Endothelial cell of umbilical vein (primary cell): ENCODE measurements at regions not wholly inside any gene's neighbourhood (a gene's known extent, or its start where the extent isn't known, plus 50 kb on each side); places are given as distances from the start of the nearest gene placed in this dataset.

Experiments used
- BruUV-seq: library from RNA; stranded (reverse); fragments of 400-500 nt; replicated peaks from 2 replicates; lab custom pipeline; 2021; lab: Mats Ljungman, UMichigan
- CTCF ChIA-PET: fragments of 300-600, 350-600 bp; sonication (Branson Sonifier 250); formaldehyde crosslinking; loops from one replicate; lab custom pipeline; 2021; ENCODE audit warnings: antibody characterized with exemption, inconsistent platforms; lab: Charles Lee
- POLR2A ChIA-PET: fragments of 300-600, 350-600 bp; sonication (Branson Sonifier 250); formaldehyde crosslinking; loops from one replicate; lab custom pipeline; 2021; ENCODE audit warnings: antibody characterized with exemption, inconsistent platforms; lab: Charles Lee
- DNase-seq: peaks from one replicate; pipeline ENCODE4 v3.0.0-alpha.2; 2011; ENCODE audit warnings: low read depth, low spot score
- FAIRE-seq: peaks from 2 replicates; lab custom pipeline; 2011; peaks lifted over from hg19 to GRCh38; lab: Jason Lieb, UNC
- H2AFZ ChIP-seq: 2 replicates; pipeline ENCODE4 v1.6.0; 2012; ENCODE audit warnings: low read depth, low read length, control low read depth, inconsistent platforms
- H3K27ac ChIP-seq: 2 replicates; pipeline ENCODE4 v1.5.1; 2011; ENCODE audit warnings: low read depth, mild to moderate bottlenecking, control low read depth, low read length, moderate library complexity; ENCODE audit not compliant: insufficient read depth
- H3K27me3 ChIP-seq, 2 experiments: 2 replicates each; pipeline versions ENCODE4 v1.6.0 to v1.6.1; 2011; ENCODE audit warnings: low read length in 2 of 2, mixed read lengths in 1 of 2; ENCODE audit not compliant: control insufficient read depth in 2 of 2, insufficient read depth in 2 of 2
- H3K36me3 ChIP-seq, 2 experiments: 2 replicates in 1 of 2; 3 replicates in 1 of 2; pipeline ENCODE4 v1.5.1; 2011; ENCODE audit warnings: low read length in 2 of 2, mild to moderate bottlenecking in 1 of 2, moderate library complexity in 1 of 2; ENCODE audit not compliant: control insufficient read depth in 2 of 2, insufficient read depth in 2 of 2; ENCODE audit errors: extremely low read depth in 1 of 2
- H3K4me1 ChIP-seq: 3 replicates; pipeline ENCODE4 v1.5.1; 2011; ENCODE audit warnings: mild to moderate bottlenecking, low read length; ENCODE audit not compliant: control insufficient read depth, insufficient read depth; ENCODE audit errors: extremely low read depth
- H3K4me2 ChIP-seq: 2 replicates; pipeline ENCODE4 v1.6.1; 2011; ENCODE audit warnings: low read length, control low read depth, mixed read lengths; ENCODE audit not compliant: insufficient read depth
- H3K4me3 ChIP-seq, 3 experiments: fragments of 200-600 bp in 1 of 3; sonication (generic), shearing (Covaris generic) in 1 of 3; replicated peaks in 1 of 3; 2 replicates each; pipeline ENCODE4 v1.5.1; 2011 to 2016; ENCODE audit warnings: control low read depth in 3 of 3, low read length in 3 of 3, mild to moderate bottlenecking in 2 of 3, inconsistent platforms in 1 of 3, low read depth in 1 of 3, moderate library complexity in 1 of 3; ENCODE audit not compliant: insufficient read depth in 1 of 3
- H3K79me2 ChIP-seq: 2 replicates; pipeline ENCODE4 v1.6.0; 2012; ENCODE audit warnings: low read length, inconsistent platforms; ENCODE audit not compliant: control insufficient read depth, insufficient read depth
- H3K9ac ChIP-seq: replicated peaks from 2 replicates; pipeline ENCODE3; 2011; ENCODE audit warnings: low read length, control low read depth; ENCODE audit not compliant: insufficient read depth; ENCODE audit errors: extremely low read depth
- H3K9me1 ChIP-seq: replicated peaks from 3 replicates; pipeline ENCODE4 v1.6.0; 2011; ENCODE audit warnings: mild to moderate bottlenecking, low read length; ENCODE audit not compliant: control insufficient read depth, insufficient read depth; ENCODE audit errors: extremely low read depth
- H3K9me3 ChIP-seq: replicated peaks from 2 replicates; pipeline ENCODE4 v1.5.1; 2012; ENCODE audit warnings: low read length, inconsistent platforms; ENCODE audit not compliant: control insufficient read depth, insufficient read depth
- H4K20me1 ChIP-seq: replicated peaks from 2 replicates; pipeline ENCODE3; 2011; ENCODE audit warnings: mild to moderate bottlenecking, low read length; ENCODE audit not compliant: control insufficient read depth, insufficient read depth; ENCODE audit errors: extremely low read depth
- CTCF ChIP-seq, 2 donors: IDR thresholded peaks; 1 replicate in 1 of 2; 2 replicates in 1 of 2; pipeline ENCODE4 v1.5.1; 2011; ENCODE audit warnings: low read length in 2 of 2, mild to moderate bottlenecking in 2 of 2, moderate library complexity in 2 of 2, control low read depth in 1 of 2, inconsistent platforms in 1 of 2, low read depth in 1 of 2; ENCODE audit not compliant: insufficient read depth in 1 of 2; ENCODE audit errors: extremely low read depth in 1 of 2
- EZH2 ChIP-seq: IDR thresholded peaks from 2 replicates; pipeline ENCODE4 v1.6.1; 2012; ENCODE audit warnings: borderline replicate concordance, low read depth, mild to moderate bottlenecking, moderate library complexity, low read length, inconsistent platforms; ENCODE audit not compliant: severe bottlenecking
- FOS ChIP-seq: IDR thresholded peaks from 2 replicates; pipeline ENCODE4 v1.6.1; 2011; ENCODE audit warnings: mild to moderate bottlenecking, low read length, moderate library complexity, borderline replicate concordance; ENCODE audit not compliant: insufficient read depth
- GATA2 ChIP-seq: IDR thresholded peaks from 2 replicates; pipeline ENCODE4 v1.7.0; 2011; ENCODE audit warnings: low read depth, mild to moderate bottlenecking, moderate library complexity, mixed read lengths, low read length; ENCODE audit not compliant: insufficient read length, insufficient read depth
- JUN ChIP-seq: IDR thresholded peaks from 2 replicates; pipeline ENCODE4 v1.6.1; 2011; ENCODE audit warnings: borderline replicate concordance, low read depth; ENCODE audit not compliant: insufficient read length, insufficient read depth
- dilution Hi-C: fragments of 300-500 bp; cut with MboI; formaldehyde crosslinking; loops from one replicate; pipeline ENCODE4 v1.15.0; 2019; ENCODE audit warnings: low sequenced_read_pairs; ENCODE audit not compliant: extremely low pct_ligation_motif_present
- intact Hi-C: fragments of 100-400 bp; cut with micrococcal nuclease; formaldehyde crosslinking; loops from one replicate; pipeline ENCODE4 v1.10.0; 2022
- TF ChIP-seq, protein P1 (sequence below): IDR thresholded peaks from 2 replicates; pipeline ENCODE4 v1.6.1; 2011; ENCODE audit not compliant: insufficient read depth, insufficient read length

GRCh38 chr5:176151281-176151680, 86.9 kb upstream of the SIMC1 start:
- no peaks in the 10 kb centered on the region for H3K27me3 ChIP-seq
- FAIRE-seq: no peak

More at GRCh38 chr5:176151281-176151680, 86.9 kb upstream of the SIMC1 start:
- intact Hi-C loops (no loop called here), dilution Hi-C loops (no loop called here)
- TF ChIP-seq GATA2 (no peak), EZH2 (no peak), FOS (no peak), JUN (no peak), CTCF (IDR thresholded peaks at IDR 0.05; ENCODE audit: extremely low read depth in 1 of 2, insufficient read depth in 1 of 2, low read depth in 1 of 2, low read length in 2 of 2) (no peak)
- TF ChIP-seq, protein P1, sequence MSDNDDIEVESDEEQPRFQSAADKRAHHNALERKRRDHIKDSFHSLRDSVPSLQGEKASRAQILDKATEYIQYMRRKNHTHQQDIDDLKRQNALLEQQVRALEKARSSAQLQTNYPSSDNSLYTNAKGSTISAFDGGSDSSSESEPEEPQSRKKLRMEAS: no peak
- Histone ChIP-seq H3K4me1 (no peaks in the 10 kb centered on the region), H3K27ac (no peak overlapping the region), H3K79me2 (no peaks in the 10 kb centered on the region), H3K4me2 (no peak overlapping the region), H3K9me1 (no peaks in the 10 kb centered on the region), H4K20me1 (no peaks in the 10 kb centered on the region), H3K9ac (no peak overlapping the region), H3K4me3 (no peak overlapping the region), H3K36me3 (no peaks in the 10 kb centered on the region), H2AFZ (no peak overlapping the region), H3K9me3 (no peaks in the 10 kb centered on the region)
- ChIA-PET POLR2A (no interaction called here), CTCF (no interaction called here)
- DNase-seq: no peak
- no TSS peak for BruUV-seq
